ENCODE measurements at regions not wholly inside any gene's neighbourhood (a gene's known extent, or its start where the extent isn't known, plus 50 kb on each side); places are given as distances from the start of the nearest gene placed in this dataset.

DNA sequence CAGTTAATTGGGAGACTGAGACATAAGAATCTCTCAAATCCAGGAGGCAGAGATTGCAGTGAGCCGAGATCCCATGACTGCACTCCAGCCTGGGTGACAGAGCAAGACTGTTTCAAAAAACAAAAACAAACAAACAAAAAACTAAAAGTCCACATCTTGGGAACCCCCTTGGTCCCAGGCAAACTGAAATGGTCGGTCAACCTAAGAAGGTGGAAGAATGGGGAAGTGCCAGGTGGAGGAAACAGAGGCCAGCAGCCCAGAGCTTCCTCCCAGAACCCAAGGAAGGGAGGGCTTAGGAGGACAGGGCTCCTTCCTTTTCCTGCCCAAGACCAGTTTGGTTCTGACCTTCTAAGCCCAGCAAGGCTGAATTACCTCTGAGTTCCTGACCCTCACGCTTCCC is 121.0 kb upstream of the FUT8 start:
- H3K9ac ChIP-seq (ENCODE audit: low read depth, low read length), result no peak overlapping the region
- H3K4me3 ChIP-seq (ENCODE audit: insufficient read depth, low read depth, low read length), result no peak overlapping the region
- no peak overlapping the region for H4K5ac ChIP-seq (ENCODE audit: low read depth, low read length)
- H3K4me2 ChIP-seq (ENCODE audit: low read depth, low read length), result no peak overlapping the region
- no peak overlapping the region for H3K4ac ChIP-seq (ENCODE audit: low read depth, low read length)
- no peaks in the 10 kb centered on the region for H4K20me1 ChIP-seq (ENCODE audit: insufficient read depth, low read length)
- H3K14ac ChIP-seq (replicated peaks; ENCODE audit: low read depth, low read length), result peak overlapping the region; percentile 37
- H3K23ac ChIP-seq (ENCODE audit: low read depth, low read length), result peak overlapping the region; percentile 24; the same call in 1 of the 2 replicates
- H4K91ac ChIP-seq (ENCODE audit: insufficient read depth, low read depth, low read length), result no peak overlapping the region
- H3K27me3 ChIP-seq (ENCODE audit: control insufficient read depth, insufficient read depth, low read length), result no peaks in the 10 kb centered on the region
- no peak overlapping the region for H2AK5ac ChIP-seq (ENCODE audit: low read depth, low read length)
- TF ChIP-seq BHLHE40 (IDR thresholded peaks at IDR 0.05; ENCODE audit: low read depth, low read length) (no peak), POLR2A (IDR thresholded peaks at IDR 0.05; ENCODE audit: low read depth, low read length) (no peak), MXI1 (IDR thresholded peaks at IDR 0.05; ENCODE audit: borderline replicate concordance, low read depth, low read length) (no peak), MAZ (IDR thresholded peaks at IDR 0.05; ENCODE audit: borderline replicate concordance, low read depth, low read length) (no peak), SMC3 (IDR thresholded peaks at IDR 0.05; ENCODE audit: low read depth, low read length) (no peak), NFE2L2 (IDR thresholded peaks at IDR 0.05; ENCODE audit: low read depth, low read length) (no peak), MAFK (IDR thresholded peaks at IDR 0.05; ENCODE audit: low read depth, low read length) (no peak), RFX5 (IDR thresholded peaks at IDR 0.05; ENCODE audit: low read depth, low read length) (no peak), RCOR1 (IDR thresholded peaks at IDR 0.05; ENCODE audit: insufficient replicate concordance, low read length) (no peak), RAD21 (IDR thresholded peaks at IDR 0.05; ENCODE audit: low read length) (no peak), CHD1 (IDR thresholded peaks at IDR 0.05; ENCODE audit: low read depth, low read length) (no peak), CEBPB (IDR thresholded peaks at IDR 0.05; ENCODE audit: low read depth, low read length) (no peak), FOS (IDR thresholded peaks at IDR 0.05; ENCODE audit: low read depth, low read length) (no peak)
- TF ChIP-seq, protein P1, sequence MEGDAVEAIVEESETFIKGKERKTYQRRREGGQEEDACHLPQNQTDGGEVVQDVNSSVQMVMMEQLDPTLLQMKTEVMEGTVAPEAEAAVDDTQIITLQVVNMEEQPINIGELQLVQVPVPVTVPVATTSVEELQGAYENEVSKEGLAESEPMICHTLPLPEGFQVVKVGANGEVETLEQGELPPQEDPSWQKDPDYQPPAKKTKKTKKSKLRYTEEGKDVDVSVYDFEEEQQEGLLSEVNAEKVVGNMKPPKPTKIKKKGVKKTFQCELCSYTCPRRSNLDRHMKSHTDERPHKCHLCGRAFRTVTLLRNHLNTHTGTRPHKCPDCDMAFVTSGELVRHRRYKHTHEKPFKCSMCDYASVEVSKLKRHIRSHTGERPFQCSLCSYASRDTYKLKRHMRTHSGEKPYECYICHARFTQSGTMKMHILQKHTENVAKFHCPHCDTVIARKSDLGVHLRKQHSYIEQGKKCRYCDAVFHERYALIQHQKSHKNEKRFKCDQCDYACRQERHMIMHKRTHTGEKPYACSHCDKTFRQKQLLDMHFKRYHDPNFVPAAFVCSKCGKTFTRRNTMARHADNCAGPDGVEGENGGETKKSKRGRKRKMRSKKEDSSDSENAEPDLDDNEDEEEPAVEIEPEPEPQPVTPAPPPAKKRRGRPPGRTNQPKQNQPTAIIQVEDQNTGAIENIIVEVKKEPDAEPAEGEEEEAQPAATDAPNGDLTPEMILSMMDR (conservative IDR thresholded peaks at IDR 0.05; ENCODE audit: low read depth, low read length), result no peak
- TF ChIP-seq, protein P2, sequence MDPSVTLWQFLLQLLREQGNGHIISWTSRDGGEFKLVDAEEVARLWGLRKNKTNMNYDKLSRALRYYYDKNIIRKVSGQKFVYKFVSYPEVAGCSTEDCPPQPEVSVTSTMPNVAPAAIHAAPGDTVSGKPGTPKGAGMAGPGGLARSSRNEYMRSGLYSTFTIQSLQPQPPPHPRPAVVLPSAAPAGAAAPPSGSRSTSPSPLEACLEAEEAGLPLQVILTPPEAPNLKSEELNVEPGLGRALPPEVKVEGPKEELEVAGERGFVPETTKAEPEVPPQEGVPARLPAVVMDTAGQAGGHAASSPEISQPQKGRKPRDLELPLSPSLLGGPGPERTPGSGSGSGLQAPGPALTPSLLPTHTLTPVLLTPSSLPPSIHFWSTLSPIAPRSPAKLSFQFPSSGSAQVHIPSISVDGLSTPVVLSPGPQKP (IDR thresholded peaks at IDR 0.05; ENCODE audit: borderline replicate concordance, low read depth, low read length), result no peak
- TF ChIP-seq, protein P3, sequence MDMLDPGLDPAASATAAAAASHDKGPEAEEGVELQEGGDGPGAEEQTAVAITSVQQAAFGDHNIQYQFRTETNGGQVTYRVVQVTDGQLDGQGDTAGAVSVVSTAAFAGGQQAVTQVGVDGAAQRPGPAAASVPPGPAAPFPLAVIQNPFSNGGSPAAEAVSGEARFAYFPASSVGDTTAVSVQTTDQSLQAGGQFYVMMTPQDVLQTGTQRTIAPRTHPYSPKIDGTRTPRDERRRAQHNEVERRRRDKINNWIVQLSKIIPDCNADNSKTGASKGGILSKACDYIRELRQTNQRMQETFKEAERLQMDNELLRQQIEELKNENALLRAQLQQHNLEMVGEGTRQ (IDR thresholded peaks at IDR 0.05; ENCODE audit: low read depth, low read length), result no peak
- no peak for DNase-seq
- no peak for ATAC-seq (ENCODE audit: low read depth)
- in situ Hi-C loops (cut with MboI; ENCODE audit: low sequenced_read_pairs), result no loop called here
- no peaks in the 10 kb centered on the region for H3K9me1 ChIP-seq (ENCODE audit: insufficient read depth, low read length)
- dilution Hi-C loops (cut with HindIII; ENCODE audit: low sequenced_read_pairs, unreplicated experiment), result no loop called here
- intact Hi-C loops (cut with micrococcal nuclease), result no loop called here
- peak overlapping the region; percentile 56 for H2BK120ac ChIP-seq (ENCODE audit: low read depth, low read length)
- H2BK15ac ChIP-seq (ENCODE audit: low read depth, low read length), result peak overlapping the region; percentile 32; the same call in 1 of the 3 replicates
- whole genome bisulfite sequencing, 2 experiments (ENCODE audit: extremely low coverage in 2 of 2, insufficient read length in 1 of 2), result no CpG with 5 or more reads among the region's 3 CpGs
- H2BK5ac ChIP-seq (ENCODE audit: low read depth, low read length, poor library complexity, severe bottlenecking), result no peak overlapping the region
- BruUV-seq (replicated peaks), result no TSS peak
- H2AFZ ChIP-seq (replicated peaks; ENCODE audit: low read length, poor library complexity), result peak overlapping the region; percentile 65
- peak overlapping the region; percentile 15 for H2AK9ac ChIP-seq (replicated peaks; ENCODE audit: low read depth, low read length, poor library complexity)
- no peak overlapping the region for H3K56ac ChIP-seq (ENCODE audit: extremely low read depth, insufficient read depth, low read length)
- ChIA-PET POLR2A (ENCODE audit: unreplicated experiment) (no interaction called here), CTCF (interaction anchor here (0.9 kb wide), 1 partner anchor 30 kb away, joined by 3 read pairs; no protein-coding TSS in a partner anchor)
- H3K9me3 ChIP-seq (ENCODE audit: control insufficient read depth, insufficient read depth, low read length), result no peaks in the 10 kb centered on the region
- no peak overlapping the region for H3K18ac ChIP-seq (ENCODE audit: low read depth, low read length)
- no peaks in the 10 kb centered on the region for H3K36me3 ChIP-seq (ENCODE audit: control insufficient read depth, insufficient read depth, low read length)
- H2BK20ac ChIP-seq (ENCODE audit: low read depth, low read length), result peak overlapping the region; percentile 80
- H3K4me1 ChIP-seq (ENCODE audit: control insufficient read depth, insufficient read depth, low read length), result no peaks in the 10 kb centered on the region
- H3K27ac ChIP-seq (ENCODE audit: insufficient read depth, low read length), result no peak overlapping the region
- H3K79me1 ChIP-seq (ENCODE audit: low read depth in 1 of 2, low read length in 2 of 2), result no peaks in the 10 kb centered on the region
- no peak overlapping the region for H4K8ac ChIP-seq (ENCODE audit: low read depth in 2 of 2, low read length in 2 of 2)

Measured in IMR-90 (cell line).